GM12878 (cell line): ENCODE measurements at regions not wholly inside any gene's neighbourhood (a gene's known extent, or its start where the extent isn't known, plus 50 kb on each side); places are given as distances from the start of the nearest gene placed in this dataset.

Experiments used
- BACH1 ChIP-seq: fragments of 450-650 bp; IDR thresholded peaks from 2 replicates; pipeline ENCODE4 v1.6.1; 2017; ENCODE audit warnings: mild to moderate bottlenecking, borderline replicate concordance
- BRCA1 ChIP-seq: IDR thresholded peaks from 2 replicates; pipeline ENCODE4 v1.6.1; 2011; ENCODE audit warnings: low read depth, low read length, improper control_type of control experiment
- CTCF ChIP-seq, 3 experiments: IDR thresholded peaks in 2 of 3; conservative IDR thresholded peaks in 1 of 3; 2 replicates each; pipeline ENCODE4 v1.5.1; 2011; ENCODE audit warnings: low read depth in 3 of 3, low read length in 3 of 3, mild to moderate bottlenecking in 3 of 3, control low read depth in 2 of 3, moderate library complexity in 2 of 3, inconsistent platforms in 1 of 3, mixed read lengths in 1 of 3; ENCODE audit not compliant: control insufficient read depth in 2 of 3, insufficient read depth in 1 of 3; ENCODE audit errors: extremely low read depth in 1 of 3
- EZH2 ChIP-seq: IDR thresholded peaks from 2 replicates; pipeline ENCODE4 v1.6.1; 2012; ENCODE audit warnings: low read depth, mild to moderate bottlenecking, control low read depth, inconsistent platforms, low read length, borderline replicate concordance; ENCODE audit not compliant: control insufficient read depth
- IKZF1 ChIP-seq: fragments of 450-650 bp; conservative IDR thresholded peaks from 2 replicates; pipeline ENCODE4 v1.6.1; 2017; ENCODE audit warnings: antibody characterized with exemption, mild to moderate bottlenecking
- LARP7 ChIP-seq: fragments of 450-650 bp; IDR thresholded peaks from 2 replicates; pipeline ENCODE4 v1.6.1; 2017; ENCODE audit warnings: mild to moderate bottlenecking
- NBN ChIP-seq: fragments of 450-650 bp; IDR thresholded peaks from 2 replicates; pipeline ENCODE4 v1.6.1; 2016
- POLR2A ChIP-seq: IDR thresholded peaks from 2 replicates; pipeline ENCODE4 v1.6.1; 2011; ENCODE audit warnings: low read depth, mild to moderate bottlenecking, low read length
- POLR2AphosphoS5 ChIP-seq: IDR thresholded peaks from 2 replicates; pipeline ENCODE4 v1.6.1; 2011; ENCODE audit warnings: mild to moderate bottlenecking, low read length, inconsistent platforms
- REST ChIP-seq: IDR thresholded peaks from 2 replicates; pipeline ENCODE4 v1.6.1; 2012; ENCODE audit warnings: mild to moderate bottlenecking, low read depth, low read length
- RFX5 ChIP-seq: IDR thresholded peaks from 2 replicates; pipeline ENCODE4 v1.6.1; 2011; ENCODE audit warnings: low read depth, low read length, improper control_type of control experiment

- TF ChIP-seq BACH1 (no peak), LARP7 (no peak), NBN (no peak), CTCF (IDR thresholded peaks at IDR 0.05 in 2 of 3, conservative IDR thresholded peaks at IDR 0.05 in 1 of 3; ENCODE audit: control insufficient read depth in 2 of 3, extremely low read depth in 1 of 3, insufficient read depth in 1 of 3, low read depth in 3 of 3, low read length in 3 of 3) (no peak), IKZF1 (no peak), EZH2 (no peak), RFX5 (no peak), REST (no peak), POLR2AphosphoS5 (no peak), POLR2A (no peak), BRCA1 (no peak)
These were observed 229.1 kb downstream of the S1PR1 start for GRCh38 chr1:101465941-101466340.
